Fibroblast of villous mesenchyme (primary cell): ENCODE measurements at regions not wholly inside any gene's neighbourhood (a gene's known extent, or its start where the extent isn't known, plus 50 kb on each side); places are given as distances from the start of the nearest gene placed in this dataset.
A peak's percentile ranks its signal among the peaks of the same experiment; 100 is the strongest.

Experiments
- DNase-seq: peaks from one replicate; pipeline ENCODE4 v3.0.0-alpha.2; 2010; ENCODE audit warnings: low read depth
- H3K4me3 ChIP-seq: 2 replicates; pipeline ENCODE4 v1.5.1; 2011; ENCODE audit warnings: low read depth, mild to moderate bottlenecking, low read length
- CTCF ChIP-seq: IDR thresholded peaks from 2 replicates; pipeline ENCODE4 v1.5.1; 2012; ENCODE audit warnings: low read depth, mild to moderate bottlenecking, low read length; ENCODE audit not compliant: insufficient read depth

DNA sequence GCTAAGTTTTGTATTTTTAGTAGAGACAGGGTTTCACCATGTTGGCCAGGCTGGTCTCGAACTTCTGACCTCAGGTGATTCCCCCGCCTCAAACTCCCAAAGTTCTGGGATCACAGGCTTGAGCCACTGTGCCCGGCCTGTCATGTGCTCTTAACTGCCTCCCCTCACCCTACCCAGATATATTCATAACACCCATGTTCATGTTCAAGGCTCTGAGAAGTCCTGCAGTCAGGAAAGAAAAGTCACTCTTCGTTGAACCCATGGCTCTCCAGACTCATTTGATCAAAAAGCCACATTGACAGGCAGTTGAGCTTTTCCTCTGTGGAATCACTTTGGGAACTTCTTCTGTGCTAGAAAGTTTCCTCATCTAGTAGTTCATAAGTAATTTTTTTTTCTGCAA is 545.5 kb upstream of the TBX3 start:
- H3K4me3 ChIP-seq: no peak overlapping the region
- TF ChIP-seq CTCF: no peak
- DNase-seq: no peak

DNA sequence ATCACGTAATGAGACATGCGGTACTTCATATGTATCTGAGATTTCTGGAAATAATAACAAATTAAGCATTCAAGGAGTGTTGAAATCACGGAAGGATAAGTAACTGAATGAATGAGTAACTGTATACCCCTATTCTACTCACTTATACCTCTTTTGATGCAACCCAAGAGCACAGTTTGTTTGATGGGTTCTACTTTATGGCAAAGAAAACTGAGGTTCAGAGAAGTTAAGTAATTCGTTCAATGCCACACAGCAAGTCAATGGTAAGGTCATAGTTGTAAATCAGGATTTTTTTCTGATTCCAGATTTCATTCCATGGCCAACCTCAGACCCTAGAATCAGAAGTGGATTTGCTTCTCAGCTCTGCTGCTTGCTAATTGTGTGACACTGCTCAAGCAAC is 544.5 kb upstream of the TBX3 start:
- H3K4me3 ChIP-seq: no peak overlapping the region
- no peak for DNase-seq
- TF ChIP-seq CTCF: no peak

- TF ChIP-seq CTCF: no peak
- DNase-seq: peak; percentile 79
- no peak overlapping the region for H3K4me3 ChIP-seq
These were observed 543.2 kb upstream of the TBX3 start for GRCh38 chr12:115227137-115227615.

- DNase-seq: no peak
- no peak overlapping the region for H3K4me3 ChIP-seq
- TF ChIP-seq CTCF: no peak
These were observed 541.9 kb upstream of the TBX3 start for GRCh38 chr12:115225845-115226244.

GRCh38 chr12:115223991-115224390 is 540.0 kb upstream of the TBX3 start:
- DNase-seq: no peak
- TF ChIP-seq CTCF: no peak
- no peak overlapping the region for H3K4me3 ChIP-seq

DNA sequence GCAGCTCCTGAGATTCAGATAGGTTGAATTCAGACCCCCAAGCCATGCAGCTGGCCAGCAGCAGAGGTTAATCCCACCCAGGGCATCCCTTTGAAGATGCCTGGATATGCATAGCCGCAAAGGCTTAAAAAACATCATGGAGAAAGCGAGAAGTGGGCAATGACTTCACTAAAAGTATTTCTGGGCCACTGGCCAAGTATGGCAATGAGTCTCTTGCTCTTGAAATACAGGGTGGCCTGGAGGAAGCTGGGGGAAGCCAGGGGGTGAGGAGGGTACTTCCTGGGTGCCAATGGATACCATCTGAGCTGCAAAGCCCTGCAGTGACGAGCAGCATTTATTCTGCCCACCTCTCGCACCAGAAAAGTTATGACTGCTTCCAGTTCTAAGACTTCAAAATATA is 539.3 kb upstream of the TBX3 start:
- DNase-seq: peak; percentile 80
- TF ChIP-seq CTCF: no peak
- H3K4me3 ChIP-seq: no peak overlapping the region

GRCh38 chr12:115222220-115222619 is 538.2 kb upstream of the TBX3 start:
- no peak for TF ChIP-seq CTCF
- no peak for DNase-seq
- no peak overlapping the region for H3K4me3 ChIP-seq
